ENCODE measurements at regions not wholly inside any gene's neighbourhood (a gene's known extent, or its start where the extent isn't known, plus 50 kb on each side); places are given as distances from the start of the nearest gene placed in this dataset.

GRCh38 chr20:56930876-56931275, 301.8 kb downstream of the TFAP2C start:
- Histone ChIP-seq H3K4me3 (no peak overlapping the region), H3K27ac (no peak overlapping the region), H3K9me3 (ENCODE audit: low read depth, low read length) (no peaks in the 10 kb centered on the region), H3K36me3 (ENCODE audit: insufficient read depth, low read length) (no peaks in the 10 kb centered on the region), H3K9ac (ENCODE audit: insufficient read length) (no peak overlapping the region)
- no peak for DNase-seq (ENCODE audit: low read depth, low spot score)
- TF ChIP-seq POLR2AphosphoS5 (IDR thresholded peaks at IDR 0.05; ENCODE audit: borderline replicate concordance, low read depth, low read length) (no peak), EZH2 (IDR thresholded peaks at IDR 0.05) (no peak), FOXP2 (optimal IDR thresholded peaks at IDR 0.05; ENCODE audit: control extremely low read depth, extremely low read length, insufficient read depth) (no peak)

GRCh38 chr20:56932575-56933330, 303.6 kb downstream of the TFAP2C start:
- DNase-seq (ENCODE audit: low read depth, low spot score): no peak
- H3K9ac ChIP-seq (ENCODE audit: insufficient read length): no peak overlapping the region
- no peaks in the 10 kb centered on the region for H3K9me3 ChIP-seq (ENCODE audit: low read depth, low read length)
- H3K36me3 ChIP-seq (ENCODE audit: insufficient read depth, low read length): no peaks in the 10 kb centered on the region
- no peak overlapping the region for H3K4me3 ChIP-seq
- TF ChIP-seq POLR2AphosphoS5 (IDR thresholded peaks at IDR 0.05; ENCODE audit: borderline replicate concordance, low read depth, low read length): no peak
- no peak for TF ChIP-seq FOXP2 (optimal IDR thresholded peaks at IDR 0.05; ENCODE audit: control extremely low read depth, extremely low read length, insufficient read depth)
- no peak for TF ChIP-seq EZH2 (IDR thresholded peaks at IDR 0.05)
- H3K27ac ChIP-seq: no peak overlapping the region

GRCh38 chr20:56933331-56933698, 304.2 kb downstream of the TFAP2C start:
- H3K36me3 ChIP-seq (ENCODE audit: insufficient read depth, low read length): no peaks in the 10 kb centered on the region
- H3K4me3 ChIP-seq: no peak overlapping the region
- no peaks in the 10 kb centered on the region for H3K9me3 ChIP-seq (ENCODE audit: low read depth, low read length)
- no peak overlapping the region for H3K9ac ChIP-seq (ENCODE audit: insufficient read length)
- no peak overlapping the region for H3K27ac ChIP-seq
- no peak for DNase-seq (ENCODE audit: low read depth, low spot score)
- no peak for TF ChIP-seq FOXP2 (optimal IDR thresholded peaks at IDR 0.05; ENCODE audit: control extremely low read depth, extremely low read length, insufficient read depth)
- no peak for TF ChIP-seq EZH2 (IDR thresholded peaks at IDR 0.05)
- TF ChIP-seq POLR2AphosphoS5 (IDR thresholded peaks at IDR 0.05; ENCODE audit: borderline replicate concordance, low read depth, low read length): no peak

GRCh38 chr20:56934888-56935287, 305.8 kb downstream of the TFAP2C start:
- DNase-seq (ENCODE audit: low read depth, low spot score): no peak

GRCh38 chr20:56940466-56940865, 311.4 kb downstream of the TFAP2C start:
- H3K9ac ChIP-seq (ENCODE audit: insufficient read length): no peak overlapping the region
- H3K9me3 ChIP-seq (ENCODE audit: low read depth, low read length): no peaks in the 10 kb centered on the region
- TF ChIP-seq POLR2AphosphoS5 (IDR thresholded peaks at IDR 0.05; ENCODE audit: borderline replicate concordance, low read depth, low read length): no peak
- no peak for TF ChIP-seq EZH2 (IDR thresholded peaks at IDR 0.05)
- TF ChIP-seq FOXP2 (optimal IDR thresholded peaks at IDR 0.05; ENCODE audit: control extremely low read depth, extremely low read length, insufficient read depth): no peak
- no peaks in the 10 kb centered on the region for H3K36me3 ChIP-seq (ENCODE audit: insufficient read depth, low read length)
- DNase-seq (ENCODE audit: low read depth, low spot score): no peak
- H3K27ac ChIP-seq: no peak overlapping the region
- H3K4me3 ChIP-seq: no peak overlapping the region

More at GRCh38 chr20:56934888-56935287, 305.8 kb downstream of the TFAP2C start:
- no peak overlapping the region for H3K4me3 ChIP-seq
- H3K27ac ChIP-seq: no peak overlapping the region
- TF ChIP-seq POLR2AphosphoS5 (IDR thresholded peaks at IDR 0.05; ENCODE audit: borderline replicate concordance, low read depth, low read length): no peak
- TF ChIP-seq FOXP2 (optimal IDR thresholded peaks at IDR 0.05; ENCODE audit: control extremely low read depth, extremely low read length, insufficient read depth): no peak
- no peak for TF ChIP-seq EZH2 (IDR thresholded peaks at IDR 0.05)
- H3K9me3 ChIP-seq (ENCODE audit: low read depth, low read length): no peaks in the 10 kb centered on the region
- H3K9ac ChIP-seq (ENCODE audit: insufficient read length): no peak overlapping the region
- no peaks in the 10 kb centered on the region for H3K36me3 ChIP-seq (ENCODE audit: insufficient read depth, low read length)

GRCh38 chr20:56941101-56941686, 312.1 kb downstream of the TFAP2C start:
- Histone ChIP-seq H3K4me3 (no peak overlapping the region), H3K9ac (ENCODE audit: insufficient read length) (no peak overlapping the region), H3K9me3 (ENCODE audit: low read depth, low read length) (no peaks in the 10 kb centered on the region), H3K27ac (no peak overlapping the region), H3K36me3 (ENCODE audit: insufficient read depth, low read length) (no peaks in the 10 kb centered on the region)
- DNase-seq (ENCODE audit: low read depth, low spot score): no peak
- TF ChIP-seq POLR2AphosphoS5 (IDR thresholded peaks at IDR 0.05; ENCODE audit: borderline replicate concordance, low read depth, low read length) (no peak), FOXP2 (optimal IDR thresholded peaks at IDR 0.05; ENCODE audit: control extremely low read depth, extremely low read length, insufficient read depth) (no peak), EZH2 (IDR thresholded peaks at IDR 0.05) (no peak)

- TF ChIP-seq EZH2 (IDR thresholded peaks at IDR 0.05) (no peak), FOXP2 (optimal IDR thresholded peaks at IDR 0.05; ENCODE audit: control extremely low read depth, extremely low read length, insufficient read depth) (no peak), POLR2AphosphoS5 (IDR thresholded peaks at IDR 0.05; ENCODE audit: borderline replicate concordance, low read depth, low read length) (no peak)
- Histone ChIP-seq H3K9ac (ENCODE audit: insufficient read length) (no peak overlapping the region), H3K9me3 (ENCODE audit: low read depth, low read length) (no peaks in the 10 kb centered on the region), H3K4me3 (no peak overlapping the region), H3K36me3 (ENCODE audit: insufficient read depth, low read length) (no peaks in the 10 kb centered on the region), H3K27ac (no peak overlapping the region)
- DNase-seq (ENCODE audit: low read depth, low spot score): no peak
Observed at GRCh38 chr20:56943946-56944945, 315.1 kb downstream of the TFAP2C start.

GRCh38 chr20:56945057-56945456, 316.0 kb downstream of the TFAP2C start:
- DNase-seq (ENCODE audit: low read depth, low spot score): no peak
- no peak overlapping the region for H3K27ac ChIP-seq
- no peak for TF ChIP-seq POLR2AphosphoS5 (IDR thresholded peaks at IDR 0.05; ENCODE audit: borderline replicate concordance, low read depth, low read length)
- TF ChIP-seq FOXP2 (optimal IDR thresholded peaks at IDR 0.05; ENCODE audit: control extremely low read depth, extremely low read length, insufficient read depth): no peak
- no peak for TF ChIP-seq EZH2 (IDR thresholded peaks at IDR 0.05)

More at GRCh38 chr20:56945057-56945456, 316.0 kb downstream of the TFAP2C start:
- Histone ChIP-seq H3K9ac (ENCODE audit: insufficient read length) (no peak overlapping the region), H3K9me3 (ENCODE audit: low read depth, low read length) (no peaks in the 10 kb centered on the region), H3K36me3 (ENCODE audit: insufficient read depth, low read length) (no peaks in the 10 kb centered on the region), H3K4me3 (no peak overlapping the region)
